OCI-LY1 (cell line): ENCODE measurements at regions not wholly inside any gene's neighbourhood (a gene's known extent, or its start where the extent isn't known, plus 50 kb on each side); places are given as distances from the start of the nearest gene placed in this dataset.

ENCODE experiments used
- H2AFZ ChIP-seq: fragments of 200-600 bp; sonication (generic), shearing (Covaris generic); 2 replicates; pipeline ENCODE4 v1.6.0; 2014; ENCODE audit warnings: antibody characterized with exemption, mild to moderate bottlenecking, low read length
- H3F3A ChIP-seq: fragments of 200-600 bp; sonication (generic), shearing (Covaris generic); 2 replicates; pipeline ENCODE4 v1.6.0; 2014; ENCODE audit warnings: mild to moderate bottlenecking, antibody characterized with exemption, low read length, moderate library complexity; ENCODE audit not compliant: insufficient read depth
- H3K27ac ChIP-seq: fragments of 200-600 bp; sonication (generic); 2 replicates; pipeline ENCODE4 v1.5.1; 2014; ENCODE audit warnings: low read length, mixed run types, mild to moderate bottlenecking, low read depth; ENCODE audit not compliant: poor library complexity, severe bottlenecking
- H3K27me3 ChIP-seq: fragments of 200-600 bp; sonication (generic); 2 replicates; pipeline ENCODE4 v1.6.0; 2014; ENCODE audit warnings: antibody characterized with exemption, mild to moderate bottlenecking, low read length, moderate library complexity; ENCODE audit not compliant: insufficient read depth
- H3K36me3 ChIP-seq: fragments of 200-600 bp; sonication (generic); 2 replicates; pipeline ENCODE4 v1.6.1; 2014; ENCODE audit warnings: mild to moderate bottlenecking, antibody characterized with exemption, low read length, moderate library complexity, mixed read lengths; ENCODE audit not compliant: insufficient read depth
- H3K4me1 ChIP-seq: fragments of 200-600 bp; sonication (generic); 2 replicates; pipeline ENCODE4 v1.5.1; 2014; ENCODE audit warnings: mild to moderate bottlenecking, low read length, moderate library complexity; ENCODE audit not compliant: insufficient read depth, severe bottlenecking
- H3K4me2 ChIP-seq: fragments of 200-600 bp; sonication (generic), shearing (Covaris generic); 2 replicates; pipeline ENCODE4 v1.6.1; 2014; ENCODE audit warnings: low read length
- H3K4me3 ChIP-seq: fragments of 200-600 bp; sonication (generic); 2 replicates; pipeline ENCODE4 v1.5.1; 2014; ENCODE audit warnings: low read length, low read depth, mild to moderate bottlenecking, mixed read lengths; ENCODE audit not compliant: poor library complexity, severe bottlenecking
- H3K79me2 ChIP-seq: fragments of 200-600 bp; shearing (Covaris generic); 2 replicates; pipeline ENCODE4 v1.6.1; 2016; ENCODE audit warnings: mixed run types, low read length, mixed read lengths; ENCODE audit not compliant: insufficient read depth
- H3K9ac ChIP-seq: fragments of 200-600 bp; sonication (generic), shearing (Covaris generic); 2 replicates; pipeline ENCODE4 v1.6.1; 2014; ENCODE audit warnings: mild to moderate bottlenecking, low read length, mixed read lengths
- H3K9me2 ChIP-seq: fragments of 200-600 bp; sonication (generic), shearing (Covaris generic); 2 replicates; pipeline ENCODE4 v1.6.1; 2014; ENCODE audit warnings: low read depth, mild to moderate bottlenecking, low read length, mixed read lengths
- H3K9me3 ChIP-seq: fragments of 200-600 bp; shearing (Covaris generic); 2 replicates; pipeline ENCODE4 v1.6.1; 2014; ENCODE audit warnings: low read length, mixed read lengths
- H4K20me1 ChIP-seq: fragments of 200-600 bp; sonication (generic), shearing (Covaris generic); 2 replicates; pipeline ENCODE4 v1.6.0; 2016; ENCODE audit warnings: mild to moderate bottlenecking, low read length; ENCODE audit not compliant: insufficient read depth
- EZH2 ChIP-seq: fragments of 200-600 bp; sonication (generic), shearing (Covaris generic); IDR thresholded peaks from 2 replicates; pipeline ENCODE4 v1.8.0; 2017; ENCODE audit warnings: borderline replicate concordance, mixed run types, mild to moderate bottlenecking, antibody characterized with exemption, low read length, moderate library complexity, mixed read lengths
- TF ChIP-seq, protein P1 (sequence below): fragments of 200-600 bp; sonication (generic), shearing (Covaris generic); IDR thresholded peaks from 2 replicates; pipeline ENCODE4 v1.5.1; 2017; ENCODE audit warnings: mild to moderate bottlenecking, antibody characterized with exemption, low read length, moderate library complexity, mixed read lengths

- Histone ChIP-seq H3K4me3 (no peak overlapping the region), H3K36me3 (no peaks in the 10 kb centered on the region), H3K27ac (no peak overlapping the region), H3K4me1 (no peaks in the 10 kb centered on the region), H3F3A (no peaks in the 10 kb centered on the region), H4K20me1 (no peaks in the 10 kb centered on the region), H3K79me2 (no peaks in the 10 kb centered on the region), H3K4me2 (no peak overlapping the region), H3K9me2 (no peaks in the 10 kb centered on the region), H3K9ac (no peak overlapping the region), H3K27me3 (no peaks in the 10 kb centered on the region), H2AFZ (no peak overlapping the region), H3K9me3 (no peaks in the 10 kb centered on the region)
- no peak for TF ChIP-seq EZH2
- TF ChIP-seq, protein P1, sequence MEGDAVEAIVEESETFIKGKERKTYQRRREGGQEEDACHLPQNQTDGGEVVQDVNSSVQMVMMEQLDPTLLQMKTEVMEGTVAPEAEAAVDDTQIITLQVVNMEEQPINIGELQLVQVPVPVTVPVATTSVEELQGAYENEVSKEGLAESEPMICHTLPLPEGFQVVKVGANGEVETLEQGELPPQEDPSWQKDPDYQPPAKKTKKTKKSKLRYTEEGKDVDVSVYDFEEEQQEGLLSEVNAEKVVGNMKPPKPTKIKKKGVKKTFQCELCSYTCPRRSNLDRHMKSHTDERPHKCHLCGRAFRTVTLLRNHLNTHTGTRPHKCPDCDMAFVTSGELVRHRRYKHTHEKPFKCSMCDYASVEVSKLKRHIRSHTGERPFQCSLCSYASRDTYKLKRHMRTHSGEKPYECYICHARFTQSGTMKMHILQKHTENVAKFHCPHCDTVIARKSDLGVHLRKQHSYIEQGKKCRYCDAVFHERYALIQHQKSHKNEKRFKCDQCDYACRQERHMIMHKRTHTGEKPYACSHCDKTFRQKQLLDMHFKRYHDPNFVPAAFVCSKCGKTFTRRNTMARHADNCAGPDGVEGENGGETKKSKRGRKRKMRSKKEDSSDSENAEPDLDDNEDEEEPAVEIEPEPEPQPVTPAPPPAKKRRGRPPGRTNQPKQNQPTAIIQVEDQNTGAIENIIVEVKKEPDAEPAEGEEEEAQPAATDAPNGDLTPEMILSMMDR = no peak
Observed at GRCh38 chr12:77377622-77378021, 312.3 kb upstream of the E2F7 start.

DNA sequence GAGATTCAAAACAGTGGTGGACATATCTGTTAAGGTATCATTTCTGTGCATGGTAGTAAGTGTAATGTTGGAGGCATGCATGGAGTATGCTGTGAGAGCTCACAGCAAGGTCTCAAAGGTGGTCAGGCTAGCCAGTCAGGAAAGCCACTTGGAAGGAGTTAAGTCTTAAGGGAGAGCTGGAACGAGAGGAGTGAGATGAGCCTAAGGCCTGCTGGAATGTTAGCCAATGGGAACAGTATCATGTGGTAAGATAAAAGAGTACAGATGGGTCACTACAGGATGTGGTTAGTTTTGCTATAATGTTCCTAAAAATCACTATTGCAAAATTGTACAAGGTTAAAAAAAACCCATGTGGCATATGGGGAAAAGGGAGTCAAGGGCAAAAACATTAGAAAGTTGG, 311.7 kb upstream of the E2F7 start:
- Histone ChIP-seq H3K36me3 (no peaks in the 10 kb centered on the region), H3K9me3 (no peaks in the 10 kb centered on the region), H2AFZ (no peak overlapping the region), H3K27me3 (no peaks in the 10 kb centered on the region), H3K9me2 (no peaks in the 10 kb centered on the region), H3K79me2 (no peaks in the 10 kb centered on the region), H3K4me3 (no peak overlapping the region), H3K27ac (no peak overlapping the region), H3K4me1 (no peaks in the 10 kb centered on the region), H3K4me2 (no peak overlapping the region), H3F3A (no peaks in the 10 kb centered on the region), H3K9ac (no peak overlapping the region), H4K20me1 (no peaks in the 10 kb centered on the region)
- TF ChIP-seq, protein P1 = no peak
- no peak for TF ChIP-seq EZH2

GRCh38 chr12:77374673-77375072, 309.3 kb upstream of the E2F7 start:
- Histone ChIP-seq H3K4me2 (no peak overlapping the region), H3K9me3 (no peaks in the 10 kb centered on the region), H3K79me2 (no peaks in the 10 kb centered on the region), H3K9ac (no peak overlapping the region), H3K36me3 (no peaks in the 10 kb centered on the region), H2AFZ (no peak overlapping the region), H4K20me1 (no peaks in the 10 kb centered on the region), H3K4me3 (no peak overlapping the region), H3K9me2 (no peaks in the 10 kb centered on the region), H3K27me3 (no peaks in the 10 kb centered on the region), H3K27ac (no peak overlapping the region), H3K4me1 (no peaks in the 10 kb centered on the region), H3F3A (no peaks in the 10 kb centered on the region)
- no peak for TF ChIP-seq EZH2
- TF ChIP-seq, protein P1 = no peak
